ENCODE measurements at regions not wholly inside any gene's neighbourhood (a gene's known extent, or its start where the extent isn't known, plus 50 kb on each side); places are given as distances from the start of the nearest gene placed in this dataset.

- H3K4me1 Mint-ChIP-seq (ENCODE audit: low read depth) = no peaks in the 10 kb centered on the region
- no peak for DNase-seq (ENCODE audit: low spot score)
- H3K27me3 Mint-ChIP-seq (ENCODE audit: low read depth) = peaks cover 9% of the 10 kb centered on the region
- no peaks in the 10 kb centered on the region for H3K36me3 Mint-ChIP-seq (ENCODE audit: low read depth)
- no peak overlapping the region for H3K27ac Mint-ChIP-seq
- H3K9me3 Mint-ChIP-seq = no peaks in the 10 kb centered on the region
- H3K4me3 Mint-ChIP-seq = no peak overlapping the region
Measured at GRCh38 chr9:36772449-36773403, 200.0 kb downstream of the MELK start.

- H3K27me3 Mint-ChIP-seq (ENCODE audit: low read depth) = peaks cover 19% of the 10 kb centered on the region
- no peaks in the 10 kb centered on the region for H3K4me1 Mint-ChIP-seq (ENCODE audit: low read depth)
- H3K36me3 Mint-ChIP-seq (ENCODE audit: low read depth) = no peaks in the 10 kb centered on the region
- H3K4me3 Mint-ChIP-seq = no peak overlapping the region
- DNase-seq (ENCODE audit: low spot score) = no peak
- no peaks in the 10 kb centered on the region for H3K9me3 Mint-ChIP-seq
- no peak overlapping the region for H3K27ac Mint-ChIP-seq
Measured at GRCh38 chr9:36778682-36779081, 206.0 kb downstream of the MELK start.

- H3K4me3 Mint-ChIP-seq = no peak overlapping the region
- peaks cover 19% of the 10 kb centered on the region for H3K27me3 Mint-ChIP-seq (ENCODE audit: low read depth)
- DNase-seq (ENCODE audit: low spot score) = no peak
- no peaks in the 10 kb centered on the region for H3K36me3 Mint-ChIP-seq (ENCODE audit: low read depth)
- H3K9me3 Mint-ChIP-seq = no peaks in the 10 kb centered on the region
- no peak overlapping the region for H3K27ac Mint-ChIP-seq
- H3K4me1 Mint-ChIP-seq (ENCODE audit: low read depth) = no peaks in the 10 kb centered on the region
Measured at GRCh38 chr9:36779582-36779981, 206.9 kb downstream of the MELK start.

- no peak for DNase-seq (ENCODE audit: low spot score)
- Mint-ChIP-seq H3K4me1 (ENCODE audit: low read depth) (no peaks in the 10 kb centered on the region), H3K36me3 (ENCODE audit: low read depth) (no peaks in the 10 kb centered on the region), H3K9me3 (no peaks in the 10 kb centered on the region), H3K4me3 (no peak overlapping the region), H3K27ac (no peak overlapping the region), H3K27me3 (ENCODE audit: low read depth) (peaks cover 19% of the 10 kb centered on the region)
Measured at GRCh38 chr9:36780186-36780585, 207.5 kb downstream of the MELK start.

GRCh38 chr9:36781533-36781932 is 208.8 kb downstream of the MELK start:
- Mint-ChIP-seq H3K4me3 (no peak overlapping the region), H3K36me3 (ENCODE audit: low read depth) (no peaks in the 10 kb centered on the region), H3K9me3 (no peaks in the 10 kb centered on the region), H3K27me3 (ENCODE audit: low read depth) (peaks cover 21% of the 10 kb centered on the region), H3K4me1 (ENCODE audit: low read depth) (no peaks in the 10 kb centered on the region), H3K27ac (no peak overlapping the region)
- no peak for DNase-seq (ENCODE audit: low spot score)

Measured in T-helper 2 cell treated with Interferon-gamma antibody and Interleukin-4, amounts not matched to agents 5 μg/mL and 100 μg/mL, for 36 hours (primary cell).